Osteoblast (primary cell): ENCODE measurements at regions not wholly inside any gene's neighbourhood (a gene's known extent, or its start where the extent isn't known, plus 50 kb on each side); places are given as distances from the start of the nearest gene placed in this dataset.

ENCODE experiments used
- DNase-seq: peaks from one replicate; pipeline ENCODE4 v3.0.0; 2011; ENCODE audit warnings: low spot score, mixed read lengths; ENCODE audit not compliant: insufficient read length; ENCODE audit errors: missing footprints
- H2AFZ ChIP-seq: 2 replicates; pipeline ENCODE4 v1.6.0; 2011; ENCODE audit warnings: mild to moderate bottlenecking, low read length
- H3K27ac ChIP-seq: 2 replicates; pipeline ENCODE4 v1.5.1; 2011; ENCODE audit warnings: mild to moderate bottlenecking, low read depth, low read length, moderate library complexity
- H3K27me3 ChIP-seq: 2 replicates; pipeline ENCODE4 v1.6.0; 2012; ENCODE audit warnings: mild to moderate bottlenecking, control low read depth, inconsistent platforms, low read length, moderate library complexity; ENCODE audit not compliant: insufficient read depth
- H3K36me3 ChIP-seq: 2 replicates; pipeline ENCODE4 v1.5.1; 2011; ENCODE audit warnings: mild to moderate bottlenecking, low read length, control low read depth, moderate library complexity; ENCODE audit not compliant: insufficient read depth
- H3K4me1 ChIP-seq: 2 replicates; pipeline ENCODE4 v1.5.1; 2011; ENCODE audit warnings: mild to moderate bottlenecking, low read length, control low read depth, moderate library complexity; ENCODE audit not compliant: insufficient read depth
- H3K4me2 ChIP-seq: 2 replicates; pipeline ENCODE4 v1.6.0; 2011; ENCODE audit warnings: mild to moderate bottlenecking, low read length; ENCODE audit not compliant: insufficient read depth
- H3K4me3 ChIP-seq: fragments of 200-600 bp; sonication (generic); 3 replicates; pipeline ENCODE4 v1.5.1; 2012; ENCODE audit warnings: mild to moderate bottlenecking, low read length, inconsistent platforms; ENCODE audit not compliant: insufficient read depth
- H3K79me2 ChIP-seq: 2 replicates; pipeline ENCODE4 v1.6.0; 2012; ENCODE audit warnings: mild to moderate bottlenecking, low read length, control low read depth, inconsistent platforms; ENCODE audit not compliant: insufficient read depth
- H3K9me3 ChIP-seq: 2 replicates; pipeline ENCODE4 v1.5.1; 2011; ENCODE audit warnings: low read depth, low read length, control low read depth
- H4K20me1 ChIP-seq: 2 replicates; pipeline ENCODE4 v1.6.0; 2012; ENCODE audit warnings: mild to moderate bottlenecking, low read length, control low read depth; ENCODE audit not compliant: insufficient read depth
- CTCF ChIP-seq: IDR thresholded peaks from 2 replicates; pipeline ENCODE4 v1.5.1; 2011; ENCODE audit warnings: mild to moderate bottlenecking, low read depth, low read length, moderate library complexity; ENCODE audit errors: extremely low read depth

GRCh38 chr3:189554868-189555557 lies 76.2 kb upstream of the TP63 start:
- no peaks in the 10 kb centered on the region for H3K4me1 ChIP-seq
- H3K36me3 ChIP-seq: no peaks in the 10 kb centered on the region
- TF ChIP-seq CTCF: no peak
- no peak overlapping the region for H3K27ac ChIP-seq
- H3K4me2 ChIP-seq: no peak overlapping the region
- no peaks in the 10 kb centered on the region for H3K79me2 ChIP-seq
- H3K4me3 ChIP-seq: no peak overlapping the region
- DNase-seq: no peak
- H2AFZ ChIP-seq: no peak overlapping the region
- no peaks in the 10 kb centered on the region for H3K27me3 ChIP-seq
- no peaks in the 10 kb centered on the region for H3K9me3 ChIP-seq
- no peaks in the 10 kb centered on the region for H4K20me1 ChIP-seq

- Histone ChIP-seq H3K79me2 (no peaks in the 10 kb centered on the region), H3K4me3 (no peak overlapping the region), H3K4me2 (no peak overlapping the region), H3K27me3 (no peaks in the 10 kb centered on the region), H3K9me3 (no peaks in the 10 kb centered on the region), H2AFZ (no peak overlapping the region), H3K36me3 (no peaks in the 10 kb centered on the region), H4K20me1 (no peaks in the 10 kb centered on the region), H3K4me1 (no peaks in the 10 kb centered on the region), H3K27ac (no peak overlapping the region)
- no peak for TF ChIP-seq CTCF
- no peak for DNase-seq
Observed at GRCh38 chr3:189555558-189555881, 75.7 kb upstream of the TP63 start.

GRCh38 chr3:189557824-189558223 lies 73.4 kb upstream of the TP63 start:
- Histone ChIP-seq H3K27me3 (no peaks in the 10 kb centered on the region), H3K36me3 (no peaks in the 10 kb centered on the region), H3K79me2 (no peaks in the 10 kb centered on the region), H4K20me1 (no peaks in the 10 kb centered on the region), H3K4me2 (no peak overlapping the region), H3K4me3 (no peak overlapping the region), H3K27ac (no peak overlapping the region), H2AFZ (no peak overlapping the region), H3K9me3 (no peaks in the 10 kb centered on the region), H3K4me1 (no peaks in the 10 kb centered on the region)
- no peak for DNase-seq
- TF ChIP-seq CTCF: no peak

- H3K4me3 ChIP-seq: no peak overlapping the region
- H4K20me1 ChIP-seq: no peaks in the 10 kb centered on the region
- no peaks in the 10 kb centered on the region for H3K36me3 ChIP-seq
- H3K9me3 ChIP-seq: no peaks in the 10 kb centered on the region
- TF ChIP-seq CTCF: no peak
- peaks cover 11% of the 10 kb centered on the region for H3K4me1 ChIP-seq
- no peaks in the 10 kb centered on the region for H3K27me3 ChIP-seq
- no peaks in the 10 kb centered on the region for H3K79me2 ChIP-seq
- no peak for DNase-seq
- H3K4me2 ChIP-seq: no peak overlapping the region
- no peak overlapping the region for H2AFZ ChIP-seq
- no peak overlapping the region for H3K27ac ChIP-seq
Observed at GRCh38 chr3:189561256-189561655, 69.9 kb upstream of the TP63 start.
